NCI-H510A (cell line): ENCODE measurements at regions not wholly inside any gene's neighbourhood (a gene's known extent, or its start where the extent isn't known, plus 50 kb on each side); places are given as distances from the start of the nearest gene placed in this dataset.
"Not testable (repeated sequence)": the region's sequence is repeated elsewhere in the genome, so short reads cannot be mapped to it uniquely, and the experiment has no call there.

Experiments
- DNase-seq: peaks from one replicate; lab custom pipeline; 2025; lab: John Stamatoyannopoulos, UW

DNA sequence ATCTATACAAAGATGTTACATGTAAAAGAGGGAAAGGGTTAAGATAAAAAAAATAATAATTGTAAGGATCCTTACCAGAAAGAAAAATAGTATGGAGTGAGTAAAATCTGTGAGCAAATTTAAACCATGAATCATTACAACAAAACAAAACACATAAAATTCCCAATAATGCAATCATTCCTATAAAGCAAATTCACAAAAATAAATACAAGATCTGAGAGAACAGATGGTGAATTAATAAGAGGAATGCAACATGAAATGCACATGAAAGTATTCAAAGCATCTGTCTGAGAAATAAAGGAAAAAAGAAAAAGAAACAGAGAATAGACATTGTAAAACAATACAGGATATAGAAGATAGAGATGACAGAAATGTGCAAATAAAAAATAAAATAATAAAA lies 681.5 kb upstream of the KLHL1 start:
- no peak for DNase-seq

DNA sequence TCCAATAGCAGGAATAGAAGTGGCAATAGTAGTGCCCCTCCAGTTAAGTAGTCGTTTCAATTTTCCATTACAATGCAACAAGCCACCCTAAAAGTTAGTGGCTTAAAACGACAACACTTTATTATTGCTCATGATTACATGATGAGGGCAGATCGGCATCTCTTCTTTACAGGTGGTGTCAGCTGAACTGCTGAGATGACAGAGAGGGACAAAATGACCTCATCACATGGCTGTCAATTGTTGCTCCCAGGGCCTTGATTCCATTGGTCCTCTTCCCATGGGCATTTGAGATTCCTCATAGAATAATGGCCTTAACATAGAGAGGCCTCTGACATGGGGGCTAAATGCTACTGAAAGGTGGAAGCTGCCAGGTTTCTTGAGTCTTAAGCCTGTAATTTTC lies 679.8 kb upstream of the KLHL1 start:
- DNase-seq: no peak

GRCh38 chr13:70784207-70784989 lies 676.1 kb upstream of the KLHL1 start:
- DNase-seq: no peak

- DNase-seq: no peak
Observed at GRCh38 chr13:70769817-70770216, 661.6 kb upstream of the KLHL1 start.

- DNase-seq: no peak
Observed at GRCh38 chr13:70758932-70759331, 650.7 kb upstream of the KLHL1 start.

GRCh38 chr13:70756088-70756487 lies 647.8 kb upstream of the KLHL1 start:
- DNase-seq: no peak

DNA sequence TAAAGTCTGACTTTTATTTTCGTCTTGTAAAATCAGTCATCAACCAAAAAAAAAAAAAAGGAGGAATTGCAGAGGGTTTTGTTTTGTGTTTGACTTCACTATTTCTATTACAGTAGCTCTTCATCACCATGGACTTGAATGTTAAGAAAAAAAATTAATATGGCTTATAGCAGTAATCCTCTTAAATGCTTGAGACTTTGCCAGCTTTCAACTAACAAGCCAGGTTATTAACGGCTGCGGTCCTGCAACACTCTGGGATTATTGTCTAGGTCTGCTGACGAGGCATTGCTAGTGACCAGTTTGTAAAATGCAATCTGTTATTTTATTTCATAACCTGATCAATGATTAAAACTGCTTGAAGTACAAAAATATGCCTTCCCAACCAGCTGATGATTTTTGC lies 647.2 kb upstream of the KLHL1 start:
- DNase-seq: no peak

DNA sequence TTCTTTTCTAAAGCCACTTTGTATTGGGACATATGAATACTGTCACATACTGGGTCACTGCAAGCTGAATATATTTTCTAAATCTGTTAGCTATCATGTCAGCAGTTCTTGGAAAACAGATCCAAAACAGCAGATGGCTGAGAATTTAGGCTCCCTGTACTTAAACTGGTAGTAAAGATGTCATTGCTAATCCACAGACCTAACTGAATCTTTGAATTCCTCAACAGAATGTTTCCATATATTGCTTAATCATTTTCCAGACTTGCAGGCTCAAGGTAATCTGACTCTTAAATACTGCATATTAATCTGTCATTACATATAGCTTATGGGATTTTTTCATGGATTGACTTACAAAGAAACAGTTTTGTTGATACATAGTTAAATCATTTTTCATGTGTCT lies 639.0 kb upstream of the KLHL1 start:
- DNase-seq: no peak

GRCh38 chr13:70746469-70746868 lies 638.2 kb upstream of the KLHL1 start:
- DNase-seq: not testable (repeated sequence)

- DNase-seq: no peak
Observed at GRCh38 chr13:70736622-70737317, 628.5 kb upstream of the KLHL1 start.

DNA sequence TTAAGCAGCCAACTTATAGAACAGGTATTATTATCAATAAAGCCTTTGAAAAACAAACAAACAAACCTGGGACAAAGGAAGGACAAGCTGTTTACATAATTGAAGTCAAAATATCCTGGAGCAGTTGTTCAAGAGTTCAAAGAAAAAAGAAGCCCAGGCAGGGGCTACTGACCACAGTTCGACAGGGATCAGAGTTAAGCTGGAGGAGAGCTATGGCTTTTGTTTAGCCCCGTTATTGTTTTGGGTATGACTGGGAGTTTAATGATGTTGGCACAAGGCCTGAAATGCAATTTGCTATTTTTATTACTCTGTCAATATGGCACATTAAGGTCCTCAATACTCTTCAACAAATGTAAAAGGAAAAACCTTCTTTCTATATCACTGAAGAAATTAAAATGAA lies 624.4 kb upstream of the KLHL1 start:
- no peak for DNase-seq

DNA sequence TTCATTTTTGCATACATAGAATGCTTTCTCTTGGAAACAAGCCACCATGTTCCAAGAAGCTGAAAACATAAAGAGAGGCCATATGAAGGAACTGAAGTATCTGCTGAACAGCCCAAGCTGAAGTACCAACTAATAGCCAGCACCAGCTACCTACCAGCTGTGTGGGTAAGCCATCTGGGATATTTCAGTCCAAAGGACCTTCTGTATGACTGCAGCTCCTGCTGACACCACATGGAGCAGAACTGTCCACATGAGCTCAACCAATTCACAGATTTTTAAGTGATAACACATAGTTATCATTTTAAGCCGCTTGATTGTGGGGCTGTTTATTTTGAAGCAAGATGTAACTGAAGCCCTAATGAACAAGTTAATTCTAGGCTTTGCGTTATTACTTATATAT lies 621.1 kb upstream of the KLHL1 start:
- DNase-seq: no peak

GRCh38 chr13:70723732-70724131 lies 615.5 kb upstream of the KLHL1 start:
- DNase-seq: no peak

DNA sequence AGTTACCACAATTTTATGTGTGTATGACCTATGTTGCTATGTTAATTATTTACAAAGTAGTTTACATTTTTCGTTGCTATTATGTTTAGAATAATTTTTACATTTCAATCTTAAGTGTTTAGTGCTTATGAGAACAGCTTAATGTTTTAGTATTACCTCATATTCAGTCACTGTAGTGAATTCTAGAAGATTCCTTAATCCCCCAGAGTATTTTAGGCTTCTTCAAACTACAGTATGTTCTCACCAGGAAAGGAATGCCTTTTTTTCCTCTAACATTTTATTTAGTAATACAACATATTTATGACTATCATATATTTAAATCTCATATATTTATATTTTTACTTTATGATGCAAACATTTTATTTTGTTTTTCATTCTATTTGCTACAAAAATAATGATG lies 612.1 kb upstream of the KLHL1 start:
- DNase-seq: no peak

GRCh38 chr13:70714993-70715392 lies 606.7 kb upstream of the KLHL1 start:
- no peak for DNase-seq

DNA sequence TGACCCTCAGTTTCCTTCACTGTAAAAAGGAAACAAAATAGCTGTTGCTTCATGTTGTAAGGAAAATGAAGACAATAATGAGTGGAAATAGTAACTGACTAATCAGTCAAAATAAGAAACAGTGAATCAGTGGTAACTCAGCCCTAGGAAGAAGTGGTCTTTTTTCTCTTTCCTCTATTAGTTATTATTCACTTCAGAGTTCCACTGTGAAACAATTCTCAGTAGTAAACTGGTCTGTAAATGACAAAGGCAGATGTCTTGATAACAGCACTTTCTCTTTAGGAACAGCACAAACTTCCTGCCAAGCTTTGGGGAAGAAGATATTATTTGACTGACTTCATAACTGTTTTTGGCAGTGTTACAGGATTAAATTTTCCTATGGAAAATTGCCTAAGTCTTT lies 600.5 kb upstream of the KLHL1 start:
- DNase-seq: no peak

DNA sequence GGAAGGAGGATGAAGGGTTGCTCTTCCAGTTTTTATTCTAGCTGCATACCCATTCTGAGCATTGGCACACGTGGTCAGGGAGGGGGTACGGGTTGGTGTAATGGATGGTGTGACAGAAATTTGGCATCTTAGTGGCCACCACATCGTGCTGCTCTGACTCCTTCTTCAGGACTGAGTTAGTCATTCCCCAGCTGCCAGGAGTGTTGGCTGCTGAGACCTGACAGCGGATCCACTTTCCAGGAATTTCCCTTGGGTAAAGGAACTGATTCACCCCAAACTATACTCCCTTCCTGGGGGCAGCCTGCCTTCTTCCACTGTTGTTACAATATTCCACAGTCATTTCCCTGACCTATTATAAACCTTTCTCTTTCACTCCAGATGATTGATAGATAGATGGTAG lies 595.5 kb upstream of the KLHL1 start:
- DNase-seq: no peak

- DNase-seq: no peak
Observed at GRCh38 chr13:70694996-70695715, 586.9 kb upstream of the KLHL1 start.

DNA sequence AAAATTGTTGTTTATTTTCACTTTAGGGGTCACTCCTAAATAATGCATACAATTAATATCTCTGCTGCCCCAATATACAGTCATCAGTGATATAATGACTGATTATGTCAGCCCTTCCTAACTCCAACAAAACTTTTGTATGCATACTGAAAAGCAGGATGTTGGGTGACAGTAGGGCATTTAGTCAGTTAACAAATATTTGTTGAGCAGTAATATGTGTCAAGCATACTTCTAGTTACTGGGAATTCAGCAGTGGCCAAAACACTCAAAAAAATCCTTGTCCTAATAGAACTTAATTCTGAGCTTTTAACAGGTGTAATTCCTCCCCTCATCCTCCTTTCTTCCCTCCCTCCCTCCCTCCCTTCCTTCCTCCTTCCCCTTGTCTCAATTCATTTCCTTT lies 560.7 kb upstream of the KLHL1 start:
- DNase-seq: no peak

- DNase-seq: no peak
Observed at GRCh38 chr13:70668293-70668692, 560.0 kb upstream of the KLHL1 start.

GRCh38 chr13:70666883-70667556 lies 558.8 kb upstream of the KLHL1 start:
- DNase-seq: no peak

DNA sequence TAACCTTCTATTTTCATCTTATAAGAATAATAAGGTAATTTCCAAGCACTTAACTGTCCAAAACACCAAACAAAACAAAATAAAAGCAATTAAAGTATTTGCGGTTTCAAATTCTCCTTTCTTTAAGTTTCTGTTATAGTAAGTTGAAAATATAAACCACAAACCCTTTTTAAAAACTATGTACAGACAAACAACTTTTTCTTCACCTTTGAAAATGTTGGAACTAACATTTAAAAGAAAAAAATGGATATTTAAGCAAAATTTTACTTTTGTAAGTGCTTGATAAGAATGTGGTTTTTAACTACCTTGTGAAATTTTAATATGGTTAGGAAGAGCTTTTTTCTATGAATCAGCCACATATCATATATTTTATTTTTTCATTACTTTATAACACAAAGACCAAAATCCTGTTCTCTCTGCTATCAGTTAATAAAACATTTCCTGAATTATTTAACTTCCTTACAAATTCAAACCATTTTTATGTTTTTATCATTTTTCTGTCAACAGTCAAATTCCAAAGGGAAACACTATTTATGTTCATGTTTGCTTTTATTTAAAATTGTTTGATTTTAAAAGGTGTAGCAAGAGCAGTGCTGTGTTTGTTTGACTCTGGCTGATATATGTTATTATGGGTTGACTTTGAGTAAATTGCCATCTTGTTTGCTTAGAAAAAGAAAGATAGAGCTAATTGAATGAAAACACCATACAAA lies 554.1 kb upstream of the KLHL1 start:
- DNase-seq: no peak
